ENCODE measurements at regions not wholly inside any gene's neighbourhood (a gene's known extent, or its start where the extent isn't known, plus 50 kb on each side); places are given as distances from the start of the nearest gene placed in this dataset.

GRCh38 chr12:93015871-93016751 lies 87.0 kb upstream of the EEA1 start:
- DNase-seq (ENCODE audit: low spot score): no peak

- no peak for DNase-seq (ENCODE audit: low spot score)
These were observed 87.8 kb upstream of the EEA1 start for GRCh38 chr12:93016752-93017350.

- DNase-seq (ENCODE audit: low spot score): no peak
These were observed 89.5 kb upstream of the EEA1 start for GRCh38 chr12:93018610-93019009.

- no peak for DNase-seq (ENCODE audit: low spot score)
These were observed 90.3 kb upstream of the EEA1 start for GRCh38 chr12:93019212-93019927.

GRCh38 chr12:93019975-93020630 lies 91.0 kb upstream of the EEA1 start:
- no peak for DNase-seq (ENCODE audit: low spot score)

- no peak for DNase-seq (ENCODE audit: low spot score)
These were observed 91.8 kb upstream of the EEA1 start for GRCh38 chr12:93020631-93021597.

GRCh38 chr12:93022603-93023340 lies 93.7 kb upstream of the EEA1 start:
- no peak for DNase-seq (ENCODE audit: low spot score)

- peak; percentile 27 for DNase-seq (ENCODE audit: low spot score)
These were observed 96.3 kb upstream of the EEA1 start for GRCh38 chr12:93025145-93026103.

- no peak for DNase-seq (ENCODE audit: low spot score)
These were observed 97.9 kb upstream of the EEA1 start for GRCh38 chr12:93027041-93027440.

- DNase-seq (ENCODE audit: low spot score): no peak
These were observed 100.0 kb upstream of the EEA1 start for GRCh38 chr12:93029091-93029490.

- DNase-seq (ENCODE audit: low spot score): no peak
These were observed 101.9 kb upstream of the EEA1 start for GRCh38 chr12:93031028-93031427.

- DNase-seq (ENCODE audit: low spot score): no peak
These were observed 103.7 kb upstream of the EEA1 start for GRCh38 chr12:93032758-93033157.

- no peak for DNase-seq (ENCODE audit: low spot score)
These were observed 104.9 kb upstream of the EEA1 start for GRCh38 chr12:93033948-93034347.

- DNase-seq (ENCODE audit: low spot score): no peak
These were observed 110.0 kb upstream of the EEA1 start for GRCh38 chr12:93039062-93039461.

- no peak for DNase-seq (ENCODE audit: low spot score)
These were observed 110.8 kb upstream of the EEA1 start for GRCh38 chr12:93039930-93040329.

- no peak for DNase-seq (ENCODE audit: low spot score)
These were observed 111.3 kb upstream of the EEA1 start for GRCh38 chr12:93040367-93040766.

- no peak for DNase-seq (ENCODE audit: low spot score)
These were observed 112.3 kb upstream of the EEA1 start for GRCh38 chr12:93041416-93041815.

- no peak for DNase-seq (ENCODE audit: low spot score)
These were observed 113.2 kb upstream of the EEA1 start for GRCh38 chr12:93042283-93042682.

GRCh38 chr12:93042684-93043083 lies 113.6 kb upstream of the EEA1 start:
- no peak for DNase-seq (ENCODE audit: low spot score)
